ENCODE measurements at regions not wholly inside any gene's neighbourhood (a gene's known extent, or its start where the extent isn't known, plus 50 kb on each side); places are given as distances from the start of the nearest gene placed in this dataset.

- DNase-seq = no peak
Observed at GRCh38 chr6:12555781-12556180, 160.8 kb upstream of the PHACTR1 start.

GRCh38 chr6:12557765-12558164 is 158.8 kb upstream of the PHACTR1 start:
- DNase-seq = no peak

GRCh38 chr6:12560315-12560714 is 156.3 kb upstream of the PHACTR1 start:
- no peak for DNase-seq

GRCh38 chr6:12566618-12567123 is 149.9 kb upstream of the PHACTR1 start:
- no peak for DNase-seq

GRCh38 chr6:12567682-12568081 is 148.9 kb upstream of the PHACTR1 start:
- no peak for DNase-seq

- no peak for DNase-seq
Observed at GRCh38 chr6:12569646-12570045, 146.9 kb upstream of the PHACTR1 start.

- DNase-seq = no peak
Observed at GRCh38 chr6:12570461-12571030, 146.0 kb upstream of the PHACTR1 start.

- DNase-seq = no peak
Observed at GRCh38 chr6:12572896-12573827, 143.4 kb upstream of the PHACTR1 start.

GRCh38 chr6:12575961-12576360 is 140.6 kb upstream of the PHACTR1 start:
- DNase-seq = no peak

- no peak for DNase-seq
Observed at GRCh38 chr6:12576389-12576788, 140.2 kb upstream of the PHACTR1 start.

GRCh38 chr6:12577124-12577850 is 139.3 kb upstream of the PHACTR1 start:
- no peak for DNase-seq

- DNase-seq = no peak
Observed at GRCh38 chr6:12578097-12578496, 138.5 kb upstream of the PHACTR1 start.

- no peak for DNase-seq
Observed at GRCh38 chr6:12578751-12579150, 137.8 kb upstream of the PHACTR1 start.

GRCh38 chr6:12580290-12580689 is 136.3 kb upstream of the PHACTR1 start:
- no peak for DNase-seq

- DNase-seq = no peak
Observed at GRCh38 chr6:12582421-12583110, 134.0 kb upstream of the PHACTR1 start.

GRCh38 chr6:12584631-12585405 is 131.7 kb upstream of the PHACTR1 start:
- no peak for DNase-seq

GRCh38 chr6:12585497-12585958 is 131.0 kb upstream of the PHACTR1 start:
- DNase-seq = no peak

GRCh38 chr6:12586721-12587480 is 129.7 kb upstream of the PHACTR1 start:
- DNase-seq = no peak

- DNase-seq = no peak
Observed at GRCh38 chr6:12590901-12591300, 125.7 kb upstream of the PHACTR1 start.

- no peak for DNase-seq
Observed at GRCh38 chr6:12592634-12593033, 123.9 kb upstream of the PHACTR1 start.

All from NCI-H2171 treated with DMSO at 0.1 percent for 48 hours (cell line).